IMR-90 (cell line): ENCODE measurements at regions not wholly inside any gene's neighbourhood (a gene's known extent, or its start where the extent isn't known, plus 50 kb on each side); places are given as distances from the start of the nearest gene placed in this dataset.

Source experiments
- ATAC-seq: fragments of 200-7000 bp; cut with Tn5 transposase; 2 replicates; pipeline ENCODE4 v1.9.1; 2020; ENCODE audit warnings: low read depth, mild to moderate bottlenecking, moderate library complexity
- BruUV-seq: library from RNA; stranded (reverse); fragments of 400-500 nt; replicated peaks from 2 replicates; lab custom pipeline; 2021; lab: Mats Ljungman, UMichigan
- CTCF ChIA-PET: fragments of 300-600 bp; formaldehyde crosslinking; extraction: SDS; loops from one replicate; lab custom pipeline; 2021; ENCODE audit warnings: antibody characterized with exemption; lab: Yijun Ruan, JAX
- POLR2A ChIA-PET: fragments of 300-600 bp; sonication (Branson Sonifier 250); formaldehyde crosslinking; loops from one replicate; lab custom pipeline; 2022; ENCODE audit warnings: antibody characterized with exemption; ENCODE audit not compliant: unreplicated experiment; lab: Charles Lee
- DNase-seq: peaks from one replicate; pipeline ENCODE4 v3.0.0; 2013
- H2AFZ ChIP-seq: replicated peaks from 2 replicates; pipeline ENCODE3; 2013; ENCODE audit warnings: low read length, mild to moderate bottlenecking; ENCODE audit not compliant: poor library complexity
- H2AK5ac ChIP-seq: 2 replicates; pipeline ENCODE4 v1.6.1; 2013; ENCODE audit warnings: low read depth, low read length, inconsistent platforms
- H2AK9ac ChIP-seq: replicated peaks from 2 replicates; pipeline ENCODE3; 2013; ENCODE audit warnings: mild to moderate bottlenecking, low read depth, low read length, moderate library complexity; ENCODE audit not compliant: poor library complexity
- H2BK120ac ChIP-seq: 2 replicates; pipeline ENCODE4 v1.6.1; 2013; ENCODE audit warnings: low read depth, low read length, inconsistent platforms
- H2BK15ac ChIP-seq: 3 replicates; pipeline ENCODE4 v1.6.1; 2013; ENCODE audit warnings: low read depth, low read length, inconsistent platforms
- H2BK20ac ChIP-seq: 2 replicates; pipeline ENCODE4 v1.6.1; 2013; ENCODE audit warnings: low read depth, mild to moderate bottlenecking, inconsistent platforms, low read length, moderate library complexity
- H2BK5ac ChIP-seq: 2 replicates; pipeline ENCODE4 v1.6.1; 2013; ENCODE audit warnings: mild to moderate bottlenecking, low read depth, low read length, inconsistent platforms; ENCODE audit not compliant: poor library complexity, severe bottlenecking
- H3K14ac ChIP-seq: replicated peaks from 2 replicates; pipeline ENCODE4 v1.6.1; 2013; ENCODE audit warnings: low read depth, low read length, inconsistent platforms
- H3K18ac ChIP-seq: 2 replicates; pipeline ENCODE4 v1.6.1; 2013; ENCODE audit warnings: low read depth, low read length, control low read depth
- H3K23ac ChIP-seq: 2 replicates; pipeline ENCODE4 v1.6.1; 2013; ENCODE audit warnings: low read depth, low read length, inconsistent platforms
- H3K27ac ChIP-seq: 2 replicates; pipeline ENCODE4 v1.5.1; 2013; ENCODE audit warnings: mild to moderate bottlenecking, control low read depth, low read length; ENCODE audit not compliant: insufficient read depth
- H3K27me3 ChIP-seq: 2 replicates; pipeline ENCODE4 v1.6.1; 2013; ENCODE audit warnings: low read length; ENCODE audit not compliant: control insufficient read depth, insufficient read depth
- H3K36me3 ChIP-seq: 2 replicates; pipeline ENCODE4 v1.6.1; 2013; ENCODE audit warnings: low read length, mixed read lengths; ENCODE audit not compliant: control insufficient read depth, insufficient read depth
- H3K4ac ChIP-seq: 2 replicates; pipeline ENCODE4 v1.6.1; 2013; ENCODE audit warnings: low read depth, low read length, inconsistent platforms
- H3K4me1 ChIP-seq: 2 replicates; pipeline ENCODE4 v1.6.1; 2013; ENCODE audit warnings: low read length, mixed read lengths; ENCODE audit not compliant: control insufficient read depth, insufficient read depth
- H3K4me2 ChIP-seq: 2 replicates; pipeline ENCODE4 v1.6.1; 2013; ENCODE audit warnings: low read depth, mild to moderate bottlenecking, control low read depth, low read length, moderate library complexity
- H3K4me3 ChIP-seq: 2 replicates; pipeline ENCODE4 v1.5.1; 2013; ENCODE audit warnings: low read depth, mild to moderate bottlenecking, control low read depth, low read length, moderate library complexity; ENCODE audit not compliant: insufficient read depth
- H3K56ac ChIP-seq: 2 replicates; pipeline ENCODE4 v1.6.1; 2013; ENCODE audit warnings: low read length, inconsistent platforms; ENCODE audit not compliant: insufficient read depth; ENCODE audit errors: extremely low read depth
- H3K79me1 ChIP-seq, 2 experiments: 2 replicates each; pipeline ENCODE4 v1.6.1; 2013; ENCODE audit warnings: low read length in 2 of 2, inconsistent platforms in 1 of 2, low read depth in 1 of 2
- H3K9ac ChIP-seq: 2 replicates; pipeline ENCODE4 v1.6.1; 2013; ENCODE audit warnings: low read depth, low read length, control low read depth
- H3K9me1 ChIP-seq: 2 replicates; pipeline ENCODE4 v1.6.1; 2013; ENCODE audit warnings: low read length, inconsistent platforms; ENCODE audit not compliant: insufficient read depth
- H3K9me3 ChIP-seq: 2 replicates; pipeline ENCODE4 v1.6.1; 2013; ENCODE audit warnings: low read length; ENCODE audit not compliant: control insufficient read depth, insufficient read depth
- H4K20me1 ChIP-seq: 2 replicates; pipeline ENCODE4 v1.6.1; 2013; ENCODE audit warnings: low read length, inconsistent platforms; ENCODE audit not compliant: insufficient read depth
- H4K5ac ChIP-seq: 2 replicates; pipeline ENCODE4 v1.6.1; 2013; ENCODE audit warnings: mild to moderate bottlenecking, low read depth, low read length, control low read depth
- H4K8ac ChIP-seq, 2 experiments: 2 replicates each; pipeline ENCODE4 v1.6.1; 2013; ENCODE audit warnings: low read depth in 2 of 2, low read length in 2 of 2, control low read depth in 1 of 2, inconsistent platforms in 1 of 2
- H4K91ac ChIP-seq: 2 replicates; pipeline ENCODE4 v1.6.1; 2013; ENCODE audit warnings: low read depth, low read length, inconsistent platforms; ENCODE audit not compliant: insufficient read depth
- CHD1 ChIP-seq: IDR thresholded peaks from 2 replicates; pipeline ENCODE4 v1.6.1; 2012; ENCODE audit warnings: low read depth, low read length, improper control_type of control experiment
- MAFK ChIP-seq: IDR thresholded peaks from 2 replicates; pipeline ENCODE4 v1.6.1; 2012; ENCODE audit warnings: low read depth, low read length, improper control_type of control experiment
- MXI1 ChIP-seq: IDR thresholded peaks from 2 replicates; pipeline ENCODE4 v1.6.1; 2012; ENCODE audit warnings: low read depth, mild to moderate bottlenecking, low read length, moderate library complexity, borderline replicate concordance
- POLR2A ChIP-seq: IDR thresholded peaks from 2 replicates; pipeline ENCODE4 v1.6.1; 2012; ENCODE audit warnings: mild to moderate bottlenecking, low read depth, low read length
- RCOR1 ChIP-seq: IDR thresholded peaks from 2 replicates; pipeline ENCODE4 v1.6.1; 2012; ENCODE audit warnings: mild to moderate bottlenecking, low read length, improper control_type of control experiment; ENCODE audit not compliant: insufficient replicate concordance
- RFX5 ChIP-seq: IDR thresholded peaks from 2 replicates; pipeline ENCODE4 v1.8.0; 2012; ENCODE audit warnings: low read depth, mild to moderate bottlenecking, low read length, moderate library complexity
- dilution Hi-C: fragments of 300-500 bp; cut with HindIII; formaldehyde crosslinking; loops from one replicate; pipeline ENCODE4 v1.14.3; 2018; ENCODE audit warnings: low sequenced_read_pairs; ENCODE audit not compliant: unreplicated experiment
- in situ Hi-C: fragments of 300-500 bp; cut with MboI; formaldehyde crosslinking; loops from 3 replicates; pipeline ENCODE4 v1.14.3; 2019; ENCODE audit warnings: low sequenced_read_pairs, inconsistent platforms, mixed read lengths
- intact Hi-C: fragments of 100-400 bp; cut with micrococcal nuclease; formaldehyde crosslinking; loops from 2 replicates; pipeline ENCODE4 v1.10.0; 2022
- TF ChIP-seq, protein P1 (sequence below): fragments of 150-350 bp; IDR thresholded peaks from 2 replicates; pipeline ENCODE4 v1.6.1; 2016; ENCODE audit warnings: low read depth, mild to moderate bottlenecking, low read length, moderate library complexity, borderline replicate concordance

GRCh38 chr2:183991968-183992367 lies 606.4 kb upstream of the ZNF804A start:
- Histone ChIP-seq H3K4ac (no peak overlapping the region), H3K27me3 (no peaks in the 10 kb centered on the region), H4K20me1 (no peaks in the 10 kb centered on the region), H2AFZ (no peak overlapping the region), H3K9ac (no peak overlapping the region), H3K9me3 (peaks cover 11% of the 10 kb centered on the region), H4K5ac (no peak overlapping the region), H3K4me1 (no peaks in the 10 kb centered on the region), H2BK15ac (no peak overlapping the region), H3K14ac (no peak overlapping the region), H3K23ac (no peak overlapping the region), H3K36me3 (no peaks in the 10 kb centered on the region), H2BK120ac (no peak overlapping the region), H3K27ac (no peak overlapping the region), H3K56ac (no peak overlapping the region), H4K91ac (no peak overlapping the region), H3K4me2 (no peak overlapping the region), H3K9me1 (no peaks in the 10 kb centered on the region), H2AK9ac (no peak overlapping the region), H2AK5ac (no peak overlapping the region), H4K8ac (no peak overlapping the region), H2BK5ac (no peak overlapping the region), H2BK20ac (no peak overlapping the region), H3K79me1 (no peaks in the 10 kb centered on the region), H3K4me3 (no peak overlapping the region), H3K18ac (no peak overlapping the region)
- intact Hi-C loops = no loop called here
- TF ChIP-seq RFX5 = no peak
- no peak for TF ChIP-seq MXI1
- TF ChIP-seq, protein P1, sequence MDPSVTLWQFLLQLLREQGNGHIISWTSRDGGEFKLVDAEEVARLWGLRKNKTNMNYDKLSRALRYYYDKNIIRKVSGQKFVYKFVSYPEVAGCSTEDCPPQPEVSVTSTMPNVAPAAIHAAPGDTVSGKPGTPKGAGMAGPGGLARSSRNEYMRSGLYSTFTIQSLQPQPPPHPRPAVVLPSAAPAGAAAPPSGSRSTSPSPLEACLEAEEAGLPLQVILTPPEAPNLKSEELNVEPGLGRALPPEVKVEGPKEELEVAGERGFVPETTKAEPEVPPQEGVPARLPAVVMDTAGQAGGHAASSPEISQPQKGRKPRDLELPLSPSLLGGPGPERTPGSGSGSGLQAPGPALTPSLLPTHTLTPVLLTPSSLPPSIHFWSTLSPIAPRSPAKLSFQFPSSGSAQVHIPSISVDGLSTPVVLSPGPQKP = no peak
- TF ChIP-seq MAFK = no peak
- TF ChIP-seq CHD1 = no peak
- TF ChIP-seq POLR2A = no peak
- TF ChIP-seq RCOR1 = no peak
- BruUV-seq = no TSS peak
- ATAC-seq (no peak), DNase-seq (no peak)
- in situ Hi-C loops = no loop called here
- ChIA-PET POLR2A (no interaction called here), CTCF (no interaction called here)
- dilution Hi-C loops = no loop called here
